Vagina (tissue), 2 donors: ENCODE measurements at regions not wholly inside any gene's neighbourhood (a gene's known extent, or its start where the extent isn't known, plus 50 kb on each side); places are given as distances from the start of the nearest gene placed in this dataset.

Experiments
- DNase-seq, 2 donors: peaks; one replicate each; pipeline ENCODE4 v3.0.0-alpha.2; 2017; ENCODE audit errors: extremely low spot score in 2 of 2
- H3K27ac ChIP-seq: fragments of 200-600 bp; sonication (generic); one replicate; pipeline ENCODE4 v1.5.1; 2019
- H3K27me3 ChIP-seq: fragments of 200-600 bp; sonication (generic); one replicate; pipeline ENCODE4 v1.5.1; 2019
- H3K36me3 ChIP-seq, 2 donors: fragments of 200-600 bp; sonication (generic); one replicate each; pipeline ENCODE4 v1.5.1; 2017 to 2019
- H3K4me1 ChIP-seq: fragments of 200-600 bp; sonication (generic); one replicate; pipeline ENCODE4 v1.5.1; 2019
- H3K4me3 ChIP-seq, 2 donors: fragments of 200-600 bp; sonication (generic); 1 replicate in 1 of 2; 2 replicates in 1 of 2; pipeline ENCODE4 v1.5.1; 2016 to 2019
- H3K9me3 ChIP-seq: fragments of 200-600 bp; sonication (generic); one replicate; pipeline ENCODE4 v1.5.1; 2019
- CTCF ChIP-seq, 3 experiments: fragments of 450-650 bp in 2 of 3; fragments of 200-600 bp in 1 of 3; sonication (generic) in 1 of 3; IDR thresholded peaks; one replicate each; pipeline ENCODE4 v1.5.1; 2017 to 2019; ENCODE audit warnings: antibody characterized with exemption in 3 of 3, mild to moderate bottlenecking in 2 of 3, moderate library complexity in 2 of 3
- POLR2A ChIP-seq, 2 donors: fragments of 450-650 bp; IDR thresholded peaks; one replicate each; pipeline ENCODE4 v1.6.1; 2017; ENCODE audit warnings: antibody characterized with exemption in 2 of 2, mild to moderate bottlenecking in 2 of 2, moderate library complexity in 2 of 2
- POLR2AphosphoS5 ChIP-seq, 2 donors: sonication (generic); formaldehyde crosslinking; IDR thresholded peaks; one replicate each; pipeline ENCODE4 v1.9.0; 2017; ENCODE audit warnings: antibody characterized with exemption in 2 of 2, mild to moderate bottlenecking in 2 of 2, low read depth in 1 of 2; ENCODE audit not compliant: insufficient read depth in 1 of 2
- intact Hi-C: fragments of 100-400 bp; cut with DNase I; formaldehyde crosslinking; loops from one replicate; pipeline ENCODE4 v1.15.1; 2023

DNA sequence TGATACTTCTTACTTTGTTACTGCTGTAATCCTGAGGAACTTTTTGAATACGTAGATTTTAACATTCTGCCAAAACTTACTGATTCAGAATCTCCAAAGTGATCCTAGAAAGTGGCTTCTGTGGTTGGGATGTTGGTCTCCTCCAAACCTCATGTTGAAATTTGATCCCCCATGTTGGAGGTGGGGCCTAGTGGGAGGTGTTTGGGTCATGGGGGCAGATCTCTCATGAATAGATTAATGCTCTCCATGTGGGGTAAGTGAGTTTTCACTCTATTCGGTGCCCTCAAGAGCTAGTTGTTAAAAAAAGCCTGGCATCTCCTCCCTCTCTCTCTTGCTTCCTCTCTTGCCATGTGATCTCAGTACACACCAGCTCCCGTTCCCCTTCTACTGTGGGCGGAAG is 329.9 kb downstream of the HRH4 start:
- no peaks in the 10 kb centered on the region for H3K27me3 ChIP-seq
- H3K4me1 ChIP-seq: no peaks in the 10 kb centered on the region
- intact Hi-C loops: no loop called here
- TF ChIP-seq POLR2AphosphoS5 (IDR thresholded peaks at IDR 0.05; ENCODE audit: insufficient read depth in 1 of 2, low read depth in 1 of 2): no peak
- TF ChIP-seq POLR2A (IDR thresholded peaks at IDR 0.05): no peak
- no peak for TF ChIP-seq CTCF (IDR thresholded peaks at IDR 0.05)
- no peak for DNase-seq
- no peaks in the 10 kb centered on the region for H3K36me3 ChIP-seq
- H3K9me3 ChIP-seq: no peaks in the 10 kb centered on the region
- no peak overlapping the region for H3K27ac ChIP-seq
- no peak overlapping the region for H3K4me3 ChIP-seq

- DNase-seq: no peak
- H3K27me3 ChIP-seq: no peaks in the 10 kb centered on the region
- no peaks in the 10 kb centered on the region for H3K36me3 ChIP-seq
- no peaks in the 10 kb centered on the region for H3K9me3 ChIP-seq
- H3K4me1 ChIP-seq: no peaks in the 10 kb centered on the region
- TF ChIP-seq POLR2A (IDR thresholded peaks at IDR 0.05) (no peak), POLR2AphosphoS5 (IDR thresholded peaks at IDR 0.05; ENCODE audit: insufficient read depth in 1 of 2, low read depth in 1 of 2) (no peak), CTCF (IDR thresholded peaks at IDR 0.05) (no peak)
- H3K27ac ChIP-seq: no peak overlapping the region
- intact Hi-C loops: no loop called here
- H3K4me3 ChIP-seq: no peak overlapping the region
Measured at GRCh38 chr18:24791751-24792545, 331.5 kb downstream of the HRH4 start.

GRCh38 chr18:24793742-24794141 is 333.3 kb downstream of the HRH4 start:
- Histone ChIP-seq H3K36me3 (no peaks in the 10 kb centered on the region), H3K4me3 (no peak overlapping the region), H3K27ac (no peak overlapping the region), H3K27me3 (no peaks in the 10 kb centered on the region), H3K4me1 (no peaks in the 10 kb centered on the region), H3K9me3 (no peaks in the 10 kb centered on the region)
- no peak for DNase-seq
- TF ChIP-seq POLR2A (IDR thresholded peaks at IDR 0.05) (no peak), POLR2AphosphoS5 (IDR thresholded peaks at IDR 0.05; ENCODE audit: insufficient read depth in 1 of 2, low read depth in 1 of 2) (no peak), CTCF (IDR thresholded peaks at IDR 0.05) (no peak)
- intact Hi-C loops: no loop called here

DNA sequence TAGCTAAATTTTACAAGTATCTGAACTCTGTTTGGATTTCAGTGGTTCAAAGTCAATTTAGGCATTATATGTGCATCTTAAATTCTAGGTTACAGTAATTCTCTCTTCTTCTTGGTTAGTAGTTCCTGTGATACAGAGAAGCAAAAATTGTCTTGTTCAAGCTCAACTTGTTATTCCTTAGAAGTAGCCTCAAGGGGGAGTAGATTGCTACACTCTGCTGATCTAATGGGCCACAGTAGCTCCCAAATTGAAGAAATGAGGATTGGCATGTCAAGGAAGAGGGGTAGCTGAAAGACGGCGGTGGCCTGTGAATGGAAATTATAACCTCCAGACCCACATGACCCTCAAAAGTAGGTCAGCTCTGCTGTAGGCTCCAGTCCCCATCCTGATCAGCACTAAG is 334.7 kb downstream of the HRH4 start:
- no peaks in the 10 kb centered on the region for H3K9me3 ChIP-seq
- intact Hi-C loops: no loop called here
- no peak for DNase-seq
- H3K36me3 ChIP-seq: no peaks in the 10 kb centered on the region
- TF ChIP-seq POLR2A (IDR thresholded peaks at IDR 0.05): no peak
- no peaks in the 10 kb centered on the region for H3K27me3 ChIP-seq
- no peak overlapping the region for H3K27ac ChIP-seq
- no peaks in the 10 kb centered on the region for H3K4me1 ChIP-seq
- H3K4me3 ChIP-seq: no peak overlapping the region

GRCh38 chr18:24797981-24798380 is 337.5 kb downstream of the HRH4 start:
- TF ChIP-seq POLR2A (IDR thresholded peaks at IDR 0.05): no peak
- no peak for TF ChIP-seq CTCF (IDR thresholded peaks at IDR 0.05)
- intact Hi-C loops: no loop called here
- Histone ChIP-seq H3K9me3 (no peaks in the 10 kb centered on the region), H3K27me3 (no peaks in the 10 kb centered on the region), H3K36me3 (no peaks in the 10 kb centered on the region), H3K4me3 (no peak overlapping the region), H3K4me1 (no peaks in the 10 kb centered on the region), H3K27ac (no peak overlapping the region)
- no peak for DNase-seq
